Kidney tubule cell (primary cell): ENCODE measurements at regions not wholly inside any gene's neighbourhood (a gene's known extent, or its start where the extent isn't known, plus 50 kb on each side); places are given as distances from the start of the nearest gene placed in this dataset.
"Not testable (repeated sequence)": the region's sequence is repeated elsewhere in the genome, so short reads cannot be mapped to it uniquely, and the experiment has no call there.

Experiments
- DNase-seq: peaks from one replicate; pipeline ENCODE4 v3.0.0-alpha.2; 2018; ENCODE audit warnings: low spot score

DNA sequence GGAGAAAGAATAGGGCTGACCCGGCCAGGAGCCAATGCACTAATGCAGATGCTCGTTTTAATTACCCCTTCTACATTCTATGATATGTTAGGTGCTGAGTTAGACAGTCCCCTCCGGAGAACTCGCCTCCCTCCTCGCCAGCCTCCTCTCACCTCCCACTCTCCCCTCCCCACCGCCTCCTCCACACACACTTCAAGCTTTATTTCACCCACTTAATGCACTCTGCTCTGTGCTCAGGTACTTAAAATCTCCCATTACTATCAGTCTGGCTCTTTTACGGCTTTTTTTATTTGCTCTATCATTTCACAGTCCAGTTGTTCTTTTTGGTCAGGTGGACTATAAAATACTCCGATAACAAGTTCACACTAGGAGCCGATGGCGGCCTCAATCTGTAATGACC is 231.6 kb downstream of the TEX36 start:
- DNase-seq, result no peak

DNA sequence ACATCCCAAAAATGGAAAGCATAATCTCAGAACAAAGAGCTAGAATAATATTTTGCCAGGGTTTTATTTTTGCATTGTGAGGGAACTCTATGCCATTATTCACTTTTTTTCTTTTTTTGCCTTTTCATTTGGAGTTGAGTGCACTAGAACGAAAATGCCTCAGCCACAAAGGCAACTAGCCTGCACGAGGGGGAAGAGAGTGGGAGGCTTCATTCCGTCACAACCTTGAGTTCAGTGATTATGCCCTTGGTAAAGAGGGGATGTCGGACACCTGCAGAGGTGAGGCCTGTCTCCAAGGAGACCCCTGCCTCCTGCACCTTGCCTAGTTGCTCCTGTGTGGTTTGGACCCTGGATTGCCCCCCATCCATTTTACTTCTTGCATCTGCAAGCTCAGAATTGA is 232.7 kb downstream of the TEX36 start:
- DNase-seq, result no peak

GRCh38 chr10:125449571-125449970 is 233.4 kb downstream of the TEX36 start:
- no peak for DNase-seq

GRCh38 chr10:125448596-125448995 is 234.4 kb downstream of the TEX36 start:
- DNase-seq, result peak; percentile 19

DNA sequence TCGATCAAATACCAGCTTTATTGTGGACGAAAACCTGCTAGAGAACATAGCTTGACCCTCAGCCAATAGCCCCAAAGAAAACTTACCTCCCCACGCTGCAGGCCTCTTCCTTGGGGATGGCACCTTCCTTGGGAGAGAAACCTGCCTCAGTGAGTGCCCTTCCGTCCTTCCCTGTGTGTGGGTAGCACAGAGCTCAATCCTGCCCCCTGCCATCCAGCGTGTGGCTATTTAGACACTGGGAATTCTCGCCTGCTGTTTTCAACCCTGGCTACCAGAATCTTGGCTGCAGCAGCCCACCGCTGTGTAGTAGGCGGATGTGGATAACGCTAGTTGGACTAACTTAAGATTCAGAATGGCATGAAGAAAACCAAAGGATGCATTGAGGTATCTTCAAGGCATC is 238.2 kb downstream of the TEX36 start:
- DNase-seq, result no peak

DNA sequence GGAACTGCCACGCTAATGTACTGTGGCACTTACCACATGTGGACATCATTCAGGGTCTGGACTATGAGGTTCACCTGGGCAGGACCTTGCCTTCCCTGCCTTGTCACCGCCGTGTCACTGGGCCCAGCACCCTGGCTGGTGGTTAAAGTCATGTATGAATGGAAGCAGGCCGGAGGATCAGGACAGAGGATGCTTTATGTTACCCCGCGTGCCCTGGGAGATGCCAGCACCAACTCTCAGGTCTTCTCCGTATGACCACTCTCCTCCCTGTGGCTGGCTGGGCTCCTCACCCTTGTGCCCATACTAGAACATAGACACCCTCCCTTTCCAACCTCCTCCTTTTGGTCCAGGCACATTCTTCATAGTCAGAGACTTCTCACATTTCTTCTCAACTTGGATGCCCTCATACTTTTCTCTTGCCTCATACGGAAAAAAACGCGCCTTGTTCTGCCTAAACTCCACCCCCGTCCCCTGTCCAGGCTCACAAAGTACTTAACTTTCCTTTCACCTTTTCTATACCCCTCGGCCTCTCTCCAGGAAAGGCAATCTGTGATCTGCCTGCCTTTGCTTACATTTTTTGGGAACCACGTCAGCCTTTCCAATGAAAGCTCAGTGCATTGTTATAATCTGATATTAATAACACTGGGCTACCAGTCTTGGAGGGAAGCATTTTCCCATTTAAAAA is 240.0 kb downstream of the TEX36 start:
- no peak for DNase-seq

GRCh38 chr10:125441151-125441550 is 241.8 kb downstream of the TEX36 start:
- DNase-seq, result peak; percentile 64

DNA sequence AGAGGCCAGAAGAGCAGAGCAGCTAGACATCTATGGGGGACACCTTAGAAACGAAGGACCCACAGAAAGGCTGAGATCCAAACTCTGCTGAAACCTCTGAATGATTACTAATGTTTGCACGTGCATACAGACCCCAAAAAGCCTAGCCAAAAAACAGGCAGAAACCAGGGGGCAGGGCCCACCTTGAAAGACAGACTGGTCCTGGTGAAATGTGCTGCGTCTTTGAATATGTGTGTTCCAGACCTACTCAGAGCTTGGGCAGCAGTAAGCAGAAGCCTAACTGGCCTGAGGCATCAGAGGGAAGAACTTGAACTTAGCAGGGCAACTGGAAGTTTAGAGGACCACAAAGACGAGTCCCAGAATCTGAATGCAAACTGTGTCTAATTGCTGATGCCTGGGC is 251.8 kb downstream of the TEX36 start:
- DNase-seq, result no peak

DNA sequence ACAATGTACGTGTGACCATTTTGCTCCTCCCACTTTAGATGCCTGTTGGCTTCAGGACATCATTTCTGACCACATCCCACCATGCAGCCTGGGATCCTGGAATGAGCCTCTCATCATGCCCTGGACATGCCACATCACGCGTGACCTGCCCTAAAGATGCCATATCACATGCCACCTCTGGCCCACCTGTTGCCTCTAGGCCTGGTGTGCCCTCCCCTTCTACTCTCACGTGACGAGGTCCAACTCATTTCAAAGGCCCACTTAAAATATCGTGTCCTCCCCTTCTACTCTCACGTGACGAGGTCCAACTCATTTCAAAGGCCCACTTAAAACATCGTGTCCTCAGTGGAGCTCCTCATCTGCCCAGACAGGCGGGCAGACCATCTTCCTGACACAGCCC is 254.9 kb downstream of the TEX36 start:
- DNase-seq, result no peak

GRCh38 chr10:125424191-125424847 is 258.6 kb downstream of the TEX36 start:
- no peak for DNase-seq

DNA sequence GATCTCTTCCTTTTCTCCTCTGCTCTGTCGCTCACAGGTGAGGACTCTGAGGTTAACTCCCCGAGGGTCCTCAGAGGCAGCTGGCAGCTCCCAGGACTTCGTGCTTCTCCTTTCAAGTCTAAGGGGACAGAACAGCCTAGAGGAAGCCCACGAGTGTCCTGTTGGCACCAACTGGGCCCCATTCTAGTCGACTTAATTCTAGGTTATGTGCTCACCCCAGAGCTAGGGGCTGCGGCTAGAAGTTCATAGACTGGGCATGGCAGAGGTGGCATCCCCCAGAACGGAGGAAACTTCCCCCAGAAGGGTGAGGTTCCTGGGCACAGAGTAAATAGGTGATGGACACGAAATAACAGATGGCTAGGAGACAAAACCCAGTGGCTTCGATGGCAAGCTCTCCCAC is 259.4 kb downstream of the TEX36 start:
- no peak for DNase-seq

DNA sequence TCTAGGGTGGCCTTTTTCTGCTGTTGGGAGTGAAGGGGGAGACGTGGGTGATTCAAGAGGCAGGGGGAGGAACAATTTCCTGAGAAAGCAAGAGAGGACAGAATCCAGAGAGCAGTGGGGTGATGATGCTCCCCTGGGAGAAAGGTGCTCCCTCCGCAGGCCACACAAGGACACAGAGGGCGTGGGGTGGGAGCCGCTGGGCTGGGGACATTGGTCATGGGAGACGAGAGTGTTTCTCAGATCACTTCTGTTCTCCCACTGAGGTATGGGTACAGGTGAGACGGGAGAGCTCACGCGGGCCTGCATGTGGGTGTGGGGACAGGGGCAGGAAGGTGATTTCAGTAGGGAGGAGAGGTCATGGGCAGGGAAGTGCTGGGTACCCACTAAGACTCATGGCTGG is 259.5 kb upstream of the CTBP2 start:
- DNase-seq, result no peak

DNA sequence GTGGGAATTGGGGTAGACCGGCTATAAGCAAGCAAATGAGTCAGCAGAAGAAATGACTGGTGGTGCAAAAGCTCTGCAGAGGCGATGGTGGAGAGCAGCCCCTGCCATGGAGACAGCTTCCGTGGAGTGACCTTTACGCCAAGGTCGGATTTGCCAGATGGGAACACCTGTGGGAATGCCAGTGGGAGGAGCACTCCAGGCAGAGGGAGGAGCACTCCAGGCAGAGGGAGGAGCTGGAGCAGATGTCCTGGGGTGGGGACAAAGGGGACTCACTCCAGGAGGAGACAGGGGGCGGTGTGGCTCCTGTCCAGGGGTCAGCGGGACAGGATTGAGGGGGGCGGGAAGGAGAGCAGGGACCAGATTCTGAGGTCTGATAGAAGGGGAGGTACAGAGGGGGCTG is 258.8 kb upstream of the CTBP2 start:
- DNase-seq, result no peak

DNA sequence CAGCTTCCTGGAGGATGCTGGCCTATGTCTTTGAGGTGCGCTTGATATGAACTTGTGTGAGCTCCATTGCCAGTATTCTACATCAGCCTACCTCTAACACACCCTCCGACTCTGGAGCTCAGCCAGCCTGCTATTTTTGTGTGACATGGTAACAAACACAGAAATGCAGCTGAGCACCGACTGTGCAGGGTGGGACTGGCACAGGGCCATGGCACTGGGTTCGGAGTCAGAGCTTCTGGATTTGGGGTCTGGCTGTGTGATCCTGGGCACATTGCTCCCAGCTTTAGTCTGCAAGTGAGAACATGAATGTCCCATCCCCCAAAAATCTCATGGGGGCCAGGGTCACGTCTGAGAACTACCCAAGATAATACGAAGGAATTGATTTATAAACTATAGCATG is 257.2 kb upstream of the CTBP2 start:
- no peak for DNase-seq

DNA sequence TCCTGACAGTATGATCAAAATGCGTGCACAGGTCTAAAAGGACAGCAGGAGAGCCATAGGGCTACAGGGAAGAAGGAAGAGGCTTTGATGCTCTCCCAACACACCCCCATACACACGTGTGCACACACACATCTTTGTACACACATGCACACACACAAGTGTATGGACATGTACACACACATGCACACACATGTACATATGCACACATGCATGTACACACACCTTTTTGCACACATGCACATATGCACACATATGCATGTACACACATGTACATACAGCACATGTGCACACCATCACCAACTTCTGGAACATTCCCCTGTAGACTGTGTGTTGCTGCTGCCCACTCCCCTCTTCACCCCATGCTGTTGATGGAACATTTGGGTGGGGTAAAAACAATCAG is 255.6 kb upstream of the CTBP2 start:
- DNase-seq, result no peak

- no peak for DNase-seq
Observed at GRCh38 chr10:125415006-125415633, 254.8 kb upstream of the CTBP2 start.

- DNase-seq, result peak; percentile 89
Observed at GRCh38 chr10:125411724-125412123, 251.4 kb upstream of the CTBP2 start.

DNA sequence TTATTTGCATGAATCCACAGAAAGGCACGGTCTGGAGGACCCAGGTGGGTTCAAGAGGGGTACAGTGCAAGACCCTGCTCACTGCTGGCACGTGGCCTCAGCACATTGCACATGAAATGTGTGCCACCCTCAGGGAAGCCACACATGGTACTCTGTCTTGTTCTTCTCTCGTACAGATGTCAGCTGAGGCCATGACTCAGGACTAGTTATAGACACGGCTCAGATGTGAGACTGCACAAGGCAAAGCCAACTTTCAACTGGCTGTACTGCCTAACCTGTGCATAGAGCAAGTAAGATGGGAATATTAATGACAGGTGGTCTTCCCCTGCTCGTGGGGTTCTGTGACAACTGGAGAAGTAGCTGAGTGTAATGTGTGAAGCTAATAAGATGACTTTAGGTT is 249.4 kb upstream of the CTBP2 start:
- DNase-seq, result no peak

- DNase-seq, result no peak
Observed at GRCh38 chr10:125407557-125407956, 247.2 kb upstream of the CTBP2 start.

DNA sequence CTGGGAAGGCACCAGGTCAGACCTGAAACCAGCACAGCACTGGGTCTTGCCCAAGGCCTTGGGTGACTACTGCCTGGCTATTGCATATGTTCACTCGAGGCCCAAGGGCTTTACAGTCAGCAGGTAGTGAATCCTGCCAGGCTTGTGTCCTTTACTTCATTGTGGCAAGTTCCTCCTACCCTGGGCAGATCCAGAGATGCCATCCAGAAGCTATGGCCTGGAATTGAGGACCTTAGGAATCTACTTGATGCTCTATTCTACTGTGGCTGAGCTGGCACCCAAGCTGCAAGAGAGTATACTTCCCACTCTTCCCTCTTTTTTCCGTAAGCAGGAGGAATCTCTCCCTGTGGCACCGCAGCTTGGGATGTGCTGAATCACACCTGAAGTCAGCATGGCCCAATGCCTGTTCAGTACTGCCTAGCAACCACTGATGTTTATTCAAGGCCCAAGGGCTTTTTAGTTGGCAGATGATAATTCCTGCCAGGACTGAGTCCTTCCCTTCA is 246.7 kb upstream of the CTBP2 start:
- DNase-seq, result peak; percentile 92

DNA sequence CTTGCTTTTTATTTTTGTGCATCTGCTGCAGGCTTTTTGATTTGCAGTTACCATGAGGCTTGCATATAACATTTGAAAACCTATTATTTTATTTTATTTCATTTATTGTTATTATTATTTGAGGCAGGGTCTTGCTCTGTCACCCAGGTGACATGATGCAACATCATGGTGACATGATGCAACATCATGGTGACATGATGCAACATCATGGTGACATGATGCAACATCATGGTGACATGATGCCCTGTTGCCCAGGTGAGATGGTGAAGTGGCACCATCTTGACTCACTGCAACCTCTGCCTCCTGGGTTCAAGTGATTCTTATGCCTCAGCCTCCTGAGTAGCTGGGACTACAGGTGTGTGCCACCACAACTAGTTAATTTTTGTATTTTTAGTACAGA is 244.5 kb upstream of the CTBP2 start:
- DNase-seq, result not testable (repeated sequence)

DNA sequence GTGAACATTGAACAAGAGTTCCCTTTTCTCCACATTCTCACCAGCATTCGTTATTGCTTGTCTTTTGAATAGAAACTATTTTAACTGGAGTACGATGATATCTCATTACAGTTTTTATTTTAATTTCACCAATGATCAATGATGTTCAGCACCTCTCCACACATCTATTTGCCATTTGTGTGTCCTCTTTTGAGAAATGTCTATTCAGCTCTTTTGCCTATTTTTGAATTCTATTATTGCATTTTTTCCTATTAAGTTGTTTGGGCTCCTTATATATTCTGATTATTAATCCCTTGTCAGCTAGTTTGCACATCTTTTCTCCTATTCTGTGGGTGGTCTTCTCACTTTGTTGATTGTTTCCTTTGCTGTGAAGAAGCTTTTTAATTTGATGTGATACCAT is 241.1 kb upstream of the CTBP2 start:
- DNase-seq, result no peak

- peak; percentile 47 for DNase-seq
Observed at GRCh38 chr10:125399289-125399688, 238.9 kb upstream of the CTBP2 start.
